Hepatocyte (in vitro differentiated cells): ENCODE measurements at regions not wholly inside any gene's neighbourhood (a gene's known extent, or its start where the extent isn't known, plus 50 kb on each side); places are given as distances from the start of the nearest gene placed in this dataset.

Source experiments
- DNase-seq: peaks from one replicate; pipeline ENCODE4 v3.0.0-alpha.2; 2016; ENCODE audit warnings: low spot score
- H2AFZ ChIP-seq: fragments of 200-600 bp; sonication (generic); 2 replicates; pipeline ENCODE4 v1.6.0; 2016; ENCODE audit warnings: antibody characterized with exemption, mild to moderate bottlenecking
- H3K27ac ChIP-seq: fragments of 200-600 bp; sonication (generic); 2 replicates; pipeline ENCODE4 v1.5.1; 2016; ENCODE audit warnings: mild to moderate bottlenecking
- H3K27me3 ChIP-seq: fragments of 200-600 bp; sonication (generic); 2 replicates; pipeline ENCODE4 v1.6.1; 2016
- H3K36me3 ChIP-seq: fragments of 200-600 bp; sonication (generic); replicated peaks from 2 replicates; pipeline ENCODE4 v1.5.1; 2016; ENCODE audit warnings: low read depth; ENCODE audit not compliant: insufficient read depth
- H3K4me1 ChIP-seq: fragments of 200-600 bp; sonication (generic); 2 replicates; pipeline ENCODE4 v1.5.1; 2016; ENCODE audit warnings: mild to moderate bottlenecking, moderate library complexity; ENCODE audit not compliant: insufficient read depth
- H3K4me2 ChIP-seq: fragments of 200-600 bp; sonication (generic); 2 replicates; pipeline ENCODE4 v1.6.0; 2016
- H3K4me3 ChIP-seq: fragments of 200-600 bp; sonication (generic); 2 replicates; pipeline ENCODE4 v1.5.1; 2016; ENCODE audit warnings: mild to moderate bottlenecking
- H3K79me2 ChIP-seq: fragments of 200-600 bp; sonication (generic); 2 replicates; pipeline ENCODE4 v1.6.0; 2017; ENCODE audit warnings: mild to moderate bottlenecking
- H3K9me2 ChIP-seq: fragments of 200-600 bp; sonication (generic); replicated peaks from 2 replicates; pipeline ENCODE4 v1.6.0; 2017; ENCODE audit warnings: mild to moderate bottlenecking; ENCODE audit not compliant: insufficient read depth
- H3K9me3 ChIP-seq: fragments of 200-600 bp; sonication (generic); 2 replicates; pipeline ENCODE4 v1.5.1; 2016; ENCODE audit warnings: low read depth, mild to moderate bottlenecking
- H4K20me1 ChIP-seq: fragments of 200-600 bp; sonication (generic); 2 replicates; pipeline ENCODE4 v1.6.0; 2016; ENCODE audit warnings: mild to moderate bottlenecking; ENCODE audit not compliant: insufficient read depth, poor library complexity, severe bottlenecking
- CTCF ChIP-seq: fragments of 200-600 bp; sonication (generic); IDR thresholded peaks from 2 replicates; pipeline ENCODE4 v1.5.1; 2016; ENCODE audit warnings: antibody characterized with exemption, mild to moderate bottlenecking; ENCODE audit not compliant: poor library complexity
- EZH2 ChIP-seq: fragments of 200-600 bp; sonication (generic); IDR thresholded peaks from 2 replicates; pipeline ENCODE4 v1.6.1; 2016; ENCODE audit warnings: antibody characterized with exemption, mild to moderate bottlenecking, borderline replicate concordance
- EZH2phosphoT487 ChIP-seq: fragments of 200-600 bp; sonication (generic); IDR thresholded peaks from one replicate; pipeline ENCODE4 v1.6.1; 2018; ENCODE audit warnings: antibody characterized with exemption, mild to moderate bottlenecking, low read depth, moderate library complexity; ENCODE audit not compliant: unreplicated experiment, severe bottlenecking
- WGBS: methylation state at CpG from one replicate; pipeline ENCODE4 v1.1.6; 2016; ENCODE audit warnings: low lambda C conversion rate; ENCODE audit errors: missing lambda C conversion rate; 5-methylcytosine and 5-hydroxymethylcytosine counted together

DNA sequence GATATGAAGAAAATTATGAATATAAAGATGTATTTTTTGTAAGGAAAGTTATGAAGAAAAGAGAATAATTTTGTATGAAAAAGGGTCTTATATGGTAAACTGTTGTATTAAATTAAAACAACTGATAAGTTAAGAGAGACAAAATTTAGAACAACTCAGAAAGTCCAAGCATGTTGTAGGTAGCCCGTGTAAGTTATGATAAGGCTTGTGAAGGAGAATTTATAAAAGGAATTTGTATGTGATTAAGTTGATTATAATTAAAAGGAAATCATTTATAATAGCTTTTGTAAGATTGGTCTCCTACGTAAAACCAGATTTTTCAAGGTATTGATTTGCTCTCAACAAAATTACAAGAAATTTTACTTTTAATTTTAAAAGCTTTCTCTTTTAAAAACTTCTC, 1579.3 kb downstream of the HACE1 start:
- H3K36me3 ChIP-seq: no peaks in the 10 kb centered on the region
- H3K4me3 ChIP-seq: no peak overlapping the region
- no peaks in the 10 kb centered on the region for H3K9me3 ChIP-seq
- 86% methylated on average over 2 of the region's 2 CpGs for WGBS
- no peaks in the 10 kb centered on the region for H3K4me1 ChIP-seq
- H3K27ac ChIP-seq: no peak overlapping the region
- no peak overlapping the region for H3K4me2 ChIP-seq
- H3K27me3 ChIP-seq: no peaks in the 10 kb centered on the region
- H3K9me2 ChIP-seq: no peaks in the 10 kb centered on the region
- H4K20me1 ChIP-seq: no peaks in the 10 kb centered on the region
- no peak for DNase-seq
- TF ChIP-seq EZH2phosphoT487 (no peak), CTCF (no peak), EZH2 (no peak)
- no peaks in the 10 kb centered on the region for H3K79me2 ChIP-seq
- H2AFZ ChIP-seq: no peak overlapping the region

DNA sequence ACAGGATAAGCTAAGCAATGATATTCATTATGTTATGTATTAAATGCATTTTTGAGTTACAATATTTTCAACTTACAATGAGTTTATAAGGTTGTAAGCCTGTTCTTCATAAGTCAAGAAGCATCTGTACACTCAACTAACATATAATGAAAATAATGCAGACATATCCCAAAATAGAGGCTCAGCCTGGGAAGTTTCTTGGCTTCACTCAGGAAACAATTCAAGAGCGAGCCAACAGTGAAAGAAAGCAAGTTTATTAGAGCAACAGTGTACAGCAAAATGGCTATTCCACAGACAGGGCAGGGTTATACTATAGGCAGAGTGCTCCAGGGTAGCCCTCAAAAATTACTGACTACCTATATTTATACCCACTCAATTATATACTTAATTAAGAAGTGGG, 1581.8 kb downstream of the HACE1 start:
- Histone ChIP-seq H4K20me1 (no peaks in the 10 kb centered on the region), H3K4me2 (no peak overlapping the region), H3K27me3 (no peaks in the 10 kb centered on the region), H3K4me1 (no peaks in the 10 kb centered on the region), H3K36me3 (no peaks in the 10 kb centered on the region), H3K4me3 (no peak overlapping the region), H3K9me2 (no peaks in the 10 kb centered on the region), H3K27ac (no peak overlapping the region), H3K9me3 (no peaks in the 10 kb centered on the region), H3K79me2 (no peaks in the 10 kb centered on the region), H2AFZ (no peak overlapping the region)
- TF ChIP-seq EZH2phosphoT487 (no peak), EZH2 (no peak), CTCF (no peak)
- no peak for DNase-seq
- WGBS: 70% methylated on average over 1 of the region's 1 CpG

GRCh38 chr6:103273048-103273447, 1586.7 kb downstream of the HACE1 start:
- peak; percentile 52 for DNase-seq
- Histone ChIP-seq H3K27me3 (no peaks in the 10 kb centered on the region), H4K20me1 (no peaks in the 10 kb centered on the region), H3K4me3 (no peak overlapping the region), H3K4me2 (no peak overlapping the region), H2AFZ (no peak overlapping the region), H3K79me2 (no peaks in the 10 kb centered on the region), H3K4me1 (no peaks in the 10 kb centered on the region), H3K9me3 (no peaks in the 10 kb centered on the region), H3K36me3 (no peaks in the 10 kb centered on the region), H3K27ac (no peak overlapping the region), H3K9me2 (no peaks in the 10 kb centered on the region)
- TF ChIP-seq CTCF (peak; percentile 64), EZH2phosphoT487 (no peak), EZH2 (no peak)
- WGBS: 11% methylated on average over 1 of the region's 1 CpG

DNA sequence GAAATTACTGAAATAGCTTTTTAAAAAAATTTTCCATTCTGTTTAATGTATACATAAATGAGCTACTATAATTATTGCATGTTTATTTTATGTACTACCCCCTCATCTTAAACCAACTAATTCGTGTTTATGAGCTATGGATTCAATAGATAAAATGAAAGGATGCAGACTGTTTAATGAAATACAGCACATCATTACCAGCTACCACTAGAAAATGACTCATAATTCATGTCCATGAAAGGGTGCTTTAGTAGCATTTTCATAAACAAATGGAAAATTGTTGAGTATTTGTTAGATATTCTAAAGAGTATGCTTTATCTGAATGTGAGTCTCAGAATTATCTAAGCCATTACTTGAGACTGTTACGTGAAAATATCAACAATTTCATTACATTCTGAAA, 1590.1 kb downstream of the HACE1 start:
- Histone ChIP-seq H4K20me1 (no peaks in the 10 kb centered on the region), H2AFZ (no peak overlapping the region), H3K4me3 (no peak overlapping the region), H3K27me3 (no peaks in the 10 kb centered on the region), H3K4me1 (no peaks in the 10 kb centered on the region), H3K9me2 (no peaks in the 10 kb centered on the region), H3K9me3 (no peaks in the 10 kb centered on the region), H3K36me3 (no peaks in the 10 kb centered on the region), H3K79me2 (no peaks in the 10 kb centered on the region), H3K4me2 (no peak overlapping the region), H3K27ac (no peak overlapping the region)
- no peak for DNase-seq
- 43% methylated on average over 2 of the region's 2 CpGs for WGBS
- TF ChIP-seq CTCF (no peak), EZH2 (no peak), EZH2phosphoT487 (no peak)
